ENCODE measurements at regions not wholly inside any gene's neighbourhood (a gene's known extent, or its start where the extent isn't known, plus 50 kb on each side); places are given as distances from the start of the nearest gene placed in this dataset.

DNA sequence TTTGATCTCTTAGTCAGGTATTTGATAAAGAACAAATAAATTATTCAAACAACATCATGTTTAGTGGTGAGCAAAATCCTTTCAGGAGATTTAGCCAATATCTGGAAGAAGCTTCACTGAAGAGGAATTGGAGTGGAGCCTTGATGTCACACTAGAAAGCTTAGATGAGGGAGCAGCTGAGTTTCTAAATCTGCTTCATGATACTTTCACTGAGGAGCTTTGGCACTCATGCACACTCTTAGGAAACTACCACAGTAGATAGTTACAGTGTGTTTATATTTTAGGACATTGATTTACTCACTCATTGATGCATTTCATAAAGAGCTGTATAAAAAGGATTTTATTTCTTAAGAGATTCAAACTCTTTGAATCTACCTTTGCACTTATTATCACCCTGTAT, 366.2 kb upstream of the BTBD3 start:
- Histone ChIP-seq H3K4me2 (no peak overlapping the region), H3K4me1 (ENCODE audit: low read depth, poor library complexity, severe bottlenecking) (no peaks in the 10 kb centered on the region), H2AFZ (ENCODE audit: low read depth) (no peak overlapping the region), H3K79me2 (ENCODE audit: insufficient read depth, low read depth) (no peaks in the 10 kb centered on the region), H3K4me3 (IDR thresholded peaks at IDR 0.05; ENCODE audit: insufficient read depth, low read depth, low read length) (no peak overlapping the region), H3K9ac (no peak overlapping the region), H3K27me3 (ENCODE audit: insufficient read depth, low read depth) (no peaks in the 10 kb centered on the region), H3K27ac (no peak overlapping the region), H3K36me3 (ENCODE audit: insufficient read depth) (no peaks in the 10 kb centered on the region), H4K20me1 (ENCODE audit: insufficient read depth) (no peaks in the 10 kb centered on the region)
- TF ChIP-seq, protein P1, sequence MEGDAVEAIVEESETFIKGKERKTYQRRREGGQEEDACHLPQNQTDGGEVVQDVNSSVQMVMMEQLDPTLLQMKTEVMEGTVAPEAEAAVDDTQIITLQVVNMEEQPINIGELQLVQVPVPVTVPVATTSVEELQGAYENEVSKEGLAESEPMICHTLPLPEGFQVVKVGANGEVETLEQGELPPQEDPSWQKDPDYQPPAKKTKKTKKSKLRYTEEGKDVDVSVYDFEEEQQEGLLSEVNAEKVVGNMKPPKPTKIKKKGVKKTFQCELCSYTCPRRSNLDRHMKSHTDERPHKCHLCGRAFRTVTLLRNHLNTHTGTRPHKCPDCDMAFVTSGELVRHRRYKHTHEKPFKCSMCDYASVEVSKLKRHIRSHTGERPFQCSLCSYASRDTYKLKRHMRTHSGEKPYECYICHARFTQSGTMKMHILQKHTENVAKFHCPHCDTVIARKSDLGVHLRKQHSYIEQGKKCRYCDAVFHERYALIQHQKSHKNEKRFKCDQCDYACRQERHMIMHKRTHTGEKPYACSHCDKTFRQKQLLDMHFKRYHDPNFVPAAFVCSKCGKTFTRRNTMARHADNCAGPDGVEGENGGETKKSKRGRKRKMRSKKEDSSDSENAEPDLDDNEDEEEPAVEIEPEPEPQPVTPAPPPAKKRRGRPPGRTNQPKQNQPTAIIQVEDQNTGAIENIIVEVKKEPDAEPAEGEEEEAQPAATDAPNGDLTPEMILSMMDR (conservative IDR thresholded peaks at IDR 0.05; ENCODE audit: low read depth, low read length): no peak

DNA sequence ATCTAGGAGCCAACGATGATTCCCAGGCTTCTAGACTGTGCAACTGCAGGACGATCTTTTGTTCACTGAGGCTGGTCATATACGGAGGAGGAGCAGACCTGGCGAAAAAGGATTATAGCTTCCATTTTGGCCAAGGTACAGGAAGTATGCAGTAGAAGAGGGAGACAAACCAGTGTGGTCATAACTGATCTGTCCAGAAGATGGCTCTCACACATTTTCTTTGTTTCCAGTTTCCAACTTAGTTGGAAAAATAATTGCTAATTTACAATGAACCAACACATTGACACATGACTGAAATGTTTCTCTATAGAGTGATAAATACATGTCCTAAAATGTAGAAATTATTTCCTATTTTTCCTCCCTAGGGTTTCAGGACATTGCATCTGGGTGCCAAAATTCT, 364.1 kb upstream of the BTBD3 start:
- H3K27ac ChIP-seq: no peak overlapping the region
- no peak overlapping the region for H3K4me2 ChIP-seq
- no peak overlapping the region for H3K9ac ChIP-seq
- H3K36me3 ChIP-seq (ENCODE audit: insufficient read depth): no peaks in the 10 kb centered on the region
- H4K20me1 ChIP-seq (ENCODE audit: insufficient read depth): no peaks in the 10 kb centered on the region
- H2AFZ ChIP-seq (ENCODE audit: low read depth): peak overlapping the region; percentile 18; the same call in 1 of the 2 replicates
- H3K4me1 ChIP-seq (ENCODE audit: low read depth, poor library complexity, severe bottlenecking): no peaks in the 10 kb centered on the region
- TF ChIP-seq, protein P1 (conservative IDR thresholded peaks at IDR 0.05; ENCODE audit: low read depth, low read length): peak; percentile 29; the same call in 1 of the 2 replicates
- no peak overlapping the region for H3K4me3 ChIP-seq (IDR thresholded peaks at IDR 0.05; ENCODE audit: insufficient read depth, low read depth, low read length)
- H3K27me3 ChIP-seq (ENCODE audit: insufficient read depth, low read depth): no peaks in the 10 kb centered on the region
- H3K79me2 ChIP-seq (ENCODE audit: insufficient read depth, low read depth): no peaks in the 10 kb centered on the region

DNA sequence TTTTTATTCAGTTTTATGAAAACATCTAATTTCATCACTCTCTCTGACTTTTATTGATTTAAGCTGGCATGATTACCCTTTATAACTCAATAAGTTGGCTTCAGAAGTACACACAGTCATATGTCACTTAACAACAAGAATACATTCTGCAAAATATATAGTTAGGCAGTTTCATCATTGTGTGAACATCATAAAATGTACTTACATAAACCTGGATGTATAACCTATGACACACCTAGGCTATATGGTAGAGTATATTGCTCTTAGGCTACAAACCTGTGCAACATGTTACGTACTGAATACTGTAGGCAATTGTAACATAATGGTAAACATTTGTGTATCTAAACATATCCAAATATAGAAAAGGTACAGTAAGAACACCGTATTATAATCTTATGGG, 362.2 kb upstream of the BTBD3 start:
- H3K4me3 ChIP-seq (IDR thresholded peaks at IDR 0.05; ENCODE audit: insufficient read depth, low read depth, low read length): no peak overlapping the region
- no peak overlapping the region for H3K4me2 ChIP-seq
- no peaks in the 10 kb centered on the region for H3K27me3 ChIP-seq (ENCODE audit: insufficient read depth, low read depth)
- H3K4me1 ChIP-seq (ENCODE audit: low read depth, poor library complexity, severe bottlenecking): no peaks in the 10 kb centered on the region
- no peaks in the 10 kb centered on the region for H3K36me3 ChIP-seq (ENCODE audit: insufficient read depth)
- H3K9ac ChIP-seq: no peak overlapping the region
- TF ChIP-seq, protein P1 (conservative IDR thresholded peaks at IDR 0.05; ENCODE audit: low read depth, low read length): no peak
- no peak overlapping the region for H3K27ac ChIP-seq
- H2AFZ ChIP-seq (ENCODE audit: low read depth): no peak overlapping the region
- H3K79me2 ChIP-seq (ENCODE audit: insufficient read depth, low read depth): no peaks in the 10 kb centered on the region
- no peaks in the 10 kb centered on the region for H4K20me1 ChIP-seq (ENCODE audit: insufficient read depth)

DNA sequence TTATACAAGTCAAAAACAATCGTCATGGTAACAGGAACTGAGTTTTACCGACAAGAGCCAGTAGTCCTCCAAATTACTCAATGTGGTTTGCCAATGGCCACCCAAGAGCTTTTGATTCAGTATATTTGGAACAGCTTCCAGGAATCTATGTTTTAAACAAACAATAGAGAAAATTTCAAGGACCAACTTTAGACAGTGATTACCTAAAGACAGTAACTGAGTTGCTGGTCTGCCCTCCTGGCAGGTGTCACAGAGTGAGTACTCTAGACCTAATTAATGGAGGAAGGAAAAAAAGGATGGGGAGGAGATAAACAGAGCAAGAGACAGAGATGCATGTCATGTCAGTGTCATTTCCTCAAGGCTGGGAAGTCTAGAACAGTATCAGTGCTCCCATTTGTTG, 361.3 kb upstream of the BTBD3 start:
- no peak overlapping the region for H3K27ac ChIP-seq
- no peaks in the 10 kb centered on the region for H4K20me1 ChIP-seq (ENCODE audit: insufficient read depth)
- H3K27me3 ChIP-seq (ENCODE audit: insufficient read depth, low read depth): no peaks in the 10 kb centered on the region
- no peak overlapping the region for H3K9ac ChIP-seq
- H3K4me3 ChIP-seq (IDR thresholded peaks at IDR 0.05; ENCODE audit: insufficient read depth, low read depth, low read length): no peak overlapping the region
- H2AFZ ChIP-seq (ENCODE audit: low read depth): no peak overlapping the region
- TF ChIP-seq, protein P1 (conservative IDR thresholded peaks at IDR 0.05; ENCODE audit: low read depth, low read length): no peak
- no peaks in the 10 kb centered on the region for H3K36me3 ChIP-seq (ENCODE audit: insufficient read depth)
- no peaks in the 10 kb centered on the region for H3K79me2 ChIP-seq (ENCODE audit: insufficient read depth, low read depth)
- H3K4me2 ChIP-seq: no peak overlapping the region
- no peaks in the 10 kb centered on the region for H3K4me1 ChIP-seq (ENCODE audit: low read depth, poor library complexity, severe bottlenecking)

Data from KMS-11 (cell line).